GM21737 (cell line): ENCODE measurements at regions not wholly inside any gene's neighbourhood (a gene's known extent, or its start where the extent isn't known, plus 50 kb on each side); places are given as distances from the start of the nearest gene placed in this dataset.

Experiments
- ATAC-seq: cut with Tn5 transposase; IDR thresholded peaks from one replicate; pipeline ENCODE4 v1.9.1; 2021; ENCODE audit warnings: mild to moderate bottlenecking, moderate library complexity; ENCODE audit not compliant: unreplicated experiment

GRCh38 chr5:167634432-167634831 is 657.0 kb upstream of the WWC1 start:
- no peak for ATAC-seq

GRCh38 chr5:167638816-167639215 is 652.6 kb upstream of the WWC1 start:
- ATAC-seq: no peak

- no peak for ATAC-seq
Measured at GRCh38 chr5:167639273-167639672, 652.2 kb upstream of the WWC1 start.

- no peak for ATAC-seq
Measured at GRCh38 chr5:167639766-167640165, 651.7 kb upstream of the WWC1 start.

GRCh38 chr5:167642181-167642580 is 649.3 kb upstream of the WWC1 start:
- ATAC-seq: no peak

- no peak for ATAC-seq
Measured at GRCh38 chr5:167642779-167643517, 648.5 kb upstream of the WWC1 start.

GRCh38 chr5:167643631-167644280 is 647.7 kb upstream of the WWC1 start:
- ATAC-seq: no peak

GRCh38 chr5:167644619-167645018 is 646.8 kb upstream of the WWC1 start:
- no peak for ATAC-seq

GRCh38 chr5:167649471-167649870 is 642.0 kb upstream of the WWC1 start:
- ATAC-seq: no peak

GRCh38 chr5:167652690-167653089 is 638.8 kb upstream of the WWC1 start:
- ATAC-seq: no peak

- no peak for ATAC-seq
Measured at GRCh38 chr5:167653645-167654106, 637.8 kb upstream of the WWC1 start.

GRCh38 chr5:167657016-167657415 is 634.4 kb upstream of the WWC1 start:
- no peak for ATAC-seq

GRCh38 chr5:167658889-167659288 is 632.6 kb upstream of the WWC1 start:
- ATAC-seq: no peak

GRCh38 chr5:167661605-167662004 is 629.8 kb upstream of the WWC1 start:
- no peak for ATAC-seq

GRCh38 chr5:167664222-167664804 is 627.1 kb upstream of the WWC1 start:
- no peak for ATAC-seq

GRCh38 chr5:167665841-167666375 is 625.5 kb upstream of the WWC1 start:
- ATAC-seq: no peak

- ATAC-seq: no peak
Measured at GRCh38 chr5:167671176-167671575, 620.3 kb upstream of the WWC1 start.

- ATAC-seq: no peak
Measured at GRCh38 chr5:167673942-167674341, 617.5 kb upstream of the WWC1 start.

GRCh38 chr5:167678481-167678880 is 613.0 kb upstream of the WWC1 start:
- ATAC-seq: no peak

GRCh38 chr5:167684251-167684650 is 607.2 kb upstream of the WWC1 start:
- no peak for ATAC-seq

GRCh38 chr5:167688341-167689130 is 602.9 kb upstream of the WWC1 start:
- no peak for ATAC-seq
